ENCODE measurements at regions not wholly inside any gene's neighbourhood (a gene's known extent, or its start where the extent isn't known, plus 50 kb on each side); places are given as distances from the start of the nearest gene placed in this dataset.

GRCh38 chr14:97070259-97070658 is 273.1 kb downstream of the VRK1 start:
- no peak for DNase-seq (ENCODE audit: low read depth)
- TF ChIP-seq MYC (IDR thresholded peaks at IDR 0.05; ENCODE audit: low read depth, low read length) = no peak
- TF ChIP-seq POLR2A (IDR thresholded peaks at IDR 0.05; ENCODE audit: extremely low read depth, insufficient read length) = no peak
- no peak for TF ChIP-seq CTCF (IDR thresholded peaks at IDR 0.05; ENCODE audit: low read depth, low read length)
- H3K4me3 ChIP-seq (ENCODE audit: low read depth, low read length) = no peak overlapping the region

GRCh38 chr14:97071177-97071576 is 274.0 kb downstream of the VRK1 start:
- DNase-seq (ENCODE audit: low read depth) = no peak
- no peak overlapping the region for H3K4me3 ChIP-seq (ENCODE audit: low read depth, low read length)
- TF ChIP-seq POLR2A (IDR thresholded peaks at IDR 0.05; ENCODE audit: extremely low read depth, insufficient read length) (no peak), MAX (IDR thresholded peaks at IDR 0.05; ENCODE audit: low read depth, low read length) (no peak), MYC (IDR thresholded peaks at IDR 0.05; ENCODE audit: low read depth, low read length) (no peak), CTCF (IDR thresholded peaks at IDR 0.05; ENCODE audit: low read depth, low read length) (no peak)

GRCh38 chr14:97073622-97074021 is 276.4 kb downstream of the VRK1 start:
- TF ChIP-seq CTCF (IDR thresholded peaks at IDR 0.05; ENCODE audit: low read depth, low read length) = no peak
- no peak for TF ChIP-seq MYC (IDR thresholded peaks at IDR 0.05; ENCODE audit: low read depth, low read length)
- TF ChIP-seq MAX (IDR thresholded peaks at IDR 0.05; ENCODE audit: low read depth, low read length) = no peak
- no peak for TF ChIP-seq POLR2A (IDR thresholded peaks at IDR 0.05; ENCODE audit: extremely low read depth, insufficient read length)
- DNase-seq (ENCODE audit: low read depth) = no peak
- no peak overlapping the region for H3K4me3 ChIP-seq (ENCODE audit: low read depth, low read length)

- no peak for TF ChIP-seq MAX (IDR thresholded peaks at IDR 0.05; ENCODE audit: low read depth, low read length)
- no peak for TF ChIP-seq MYC (IDR thresholded peaks at IDR 0.05; ENCODE audit: low read depth, low read length)
- TF ChIP-seq POLR2A (IDR thresholded peaks at IDR 0.05; ENCODE audit: extremely low read depth, insufficient read length) = no peak
- TF ChIP-seq CTCF (IDR thresholded peaks at IDR 0.05; ENCODE audit: low read depth, low read length) = no peak
- H3K4me3 ChIP-seq (ENCODE audit: low read depth, low read length) = no peak overlapping the region
- DNase-seq (ENCODE audit: low read depth) = no peak
Observed at GRCh38 chr14:97074456-97074855, 277.3 kb downstream of the VRK1 start.

- no peak overlapping the region for H3K4me3 ChIP-seq (ENCODE audit: low read depth, low read length)
- TF ChIP-seq CTCF (IDR thresholded peaks at IDR 0.05; ENCODE audit: low read depth, low read length) (no peak), POLR2A (IDR thresholded peaks at IDR 0.05; ENCODE audit: extremely low read depth, insufficient read length) (no peak), MAX (IDR thresholded peaks at IDR 0.05; ENCODE audit: low read depth, low read length) (no peak), MYC (IDR thresholded peaks at IDR 0.05; ENCODE audit: low read depth, low read length) (no peak)
- peak; percentile 31 for DNase-seq (ENCODE audit: low read depth)
Observed at GRCh38 chr14:97074856-97075255, 277.7 kb downstream of the VRK1 start.

GRCh38 chr14:97077253-97077653 is 280.1 kb downstream of the VRK1 start:
- peak; percentile 92 for DNase-seq (ENCODE audit: low read depth)
- TF ChIP-seq MAX (IDR thresholded peaks at IDR 0.05; ENCODE audit: low read depth, low read length) (peak; percentile 55), MYC (IDR thresholded peaks at IDR 0.05; ENCODE audit: low read depth, low read length) (peak; percentile 42; the same call in 1 of the 2 replicates), POLR2A (IDR thresholded peaks at IDR 0.05; ENCODE audit: extremely low read depth, insufficient read length) (no peak), CTCF (IDR thresholded peaks at IDR 0.05; ENCODE audit: low read depth, low read length) (no peak)
- H3K4me3 ChIP-seq (ENCODE audit: low read depth, low read length) = no peak overlapping the region

Measured in NB4 (cell line).